Central memory CD8-positive, alpha-beta T cell (primary cell): ENCODE measurements at regions not wholly inside any gene's neighbourhood (a gene's known extent, or its start where the extent isn't known, plus 50 kb on each side); places are given as distances from the start of the nearest gene placed in this dataset.

Source experiments
- ATAC-seq: fragments of 150-1000 bp; cut with Tn5 transposase; replicated peaks from 2 replicates; pipeline ENCODE4 v1.10.0; 2022; ENCODE audit warnings: mild to moderate bottlenecking, moderate FRiP score, moderate number of reproducible peaks; ENCODE audit not compliant: poor library complexity, severe bottlenecking; ENCODE audit errors: extremely low read depth
- DNase-seq, 2 donors: peaks; one replicate each; pipeline ENCODE4 v3.0.0; 2021; ENCODE audit warnings: low spot score in 2 of 2
- H3K27ac Mint-ChIP-seq: one replicate; pipeline ENCODE4 v1.8.0; 2022; ENCODE audit warnings: low read depth, mild to moderate bottlenecking, moderate library complexity, mixed read lengths
- H3K27me3 Mint-ChIP-seq: one replicate; pipeline ENCODE4 v1.8.0; 2022; ENCODE audit warnings: mixed read lengths
- H3K36me3 Mint-ChIP-seq: one replicate; pipeline ENCODE4 v1.8.0; 2022; ENCODE audit warnings: mild to moderate bottlenecking, moderate library complexity, mixed read lengths; ENCODE audit not compliant: insufficient read depth
- H3K4me1 Mint-ChIP-seq: one replicate; pipeline ENCODE4 v1.8.0; 2022; ENCODE audit warnings: mixed read lengths
- H3K4me3 Mint-ChIP-seq: one replicate; pipeline ENCODE4 v1.8.0; 2022; ENCODE audit warnings: mild to moderate bottlenecking, moderate library complexity, mixed read lengths
- H3K9me3 Mint-ChIP-seq: one replicate; pipeline ENCODE4 v1.8.0; 2022; ENCODE audit warnings: mixed read lengths

DNA sequence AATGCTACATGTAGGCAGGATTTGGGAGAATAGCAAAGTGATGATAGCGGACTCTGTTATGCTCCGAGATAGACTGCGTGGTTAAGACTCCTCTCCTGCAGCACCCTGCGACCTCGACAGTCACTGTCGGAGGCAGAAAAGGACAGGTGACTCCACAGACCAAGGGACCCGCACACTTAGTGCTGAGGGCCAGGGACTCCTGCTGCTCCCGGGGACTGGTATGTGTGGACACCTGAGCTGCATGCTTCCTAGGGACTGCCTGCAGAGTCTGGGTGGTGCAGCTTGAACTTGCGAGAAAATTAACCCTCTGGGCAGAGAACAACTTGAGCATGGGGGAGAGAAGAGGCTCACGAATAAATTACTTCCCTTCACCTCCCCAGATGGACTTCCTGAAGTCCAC is 407.1 kb upstream of the PFKP start:
- Mint-ChIP-seq H3K4me1 (no peaks in the 10 kb centered on the region), H3K27ac (no peak overlapping the region), H3K4me3 (no peak overlapping the region), H3K36me3 (no peaks in the 10 kb centered on the region), H3K9me3 (peaks cover 4% of the 10 kb centered on the region), H3K27me3 (no peaks in the 10 kb centered on the region)
- no peak for DNase-seq
- no peak for ATAC-seq

DNA sequence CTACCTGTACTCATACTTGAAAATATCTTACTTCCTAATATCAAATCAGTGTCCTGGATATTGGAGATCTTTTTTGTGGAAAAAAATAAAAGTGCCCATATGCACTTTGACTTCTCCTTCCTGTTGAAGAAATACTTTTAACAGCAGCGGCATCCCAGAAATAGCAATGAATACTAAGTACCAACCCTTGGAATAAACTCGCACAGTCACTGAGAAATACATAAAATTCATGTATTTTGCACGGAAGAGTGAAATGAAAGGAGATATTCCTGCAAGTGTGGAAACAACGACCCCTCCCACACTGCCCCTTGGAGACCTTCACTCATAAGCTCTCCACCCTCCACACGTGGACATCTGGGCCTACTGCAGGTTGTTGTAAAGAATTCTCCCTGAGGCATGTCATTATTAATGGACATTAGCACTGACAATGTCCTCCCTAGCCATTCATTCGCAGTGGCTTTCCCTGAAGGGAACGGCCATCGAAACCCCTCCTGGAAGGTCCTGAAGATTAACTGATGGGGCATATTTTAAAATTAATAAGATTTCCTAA is 407.6 kb upstream of the PFKP start:
- no peaks in the 10 kb centered on the region for H3K4me1 Mint-ChIP-seq
- H3K4me3 Mint-ChIP-seq, result no peak overlapping the region
- peaks cover 4% of the 10 kb centered on the region for H3K9me3 Mint-ChIP-seq
- DNase-seq (no peak), ATAC-seq (no peak)
- no peak overlapping the region for H3K27ac Mint-ChIP-seq
- no peaks in the 10 kb centered on the region for H3K36me3 Mint-ChIP-seq
- H3K27me3 Mint-ChIP-seq, result no peaks in the 10 kb centered on the region

DNA sequence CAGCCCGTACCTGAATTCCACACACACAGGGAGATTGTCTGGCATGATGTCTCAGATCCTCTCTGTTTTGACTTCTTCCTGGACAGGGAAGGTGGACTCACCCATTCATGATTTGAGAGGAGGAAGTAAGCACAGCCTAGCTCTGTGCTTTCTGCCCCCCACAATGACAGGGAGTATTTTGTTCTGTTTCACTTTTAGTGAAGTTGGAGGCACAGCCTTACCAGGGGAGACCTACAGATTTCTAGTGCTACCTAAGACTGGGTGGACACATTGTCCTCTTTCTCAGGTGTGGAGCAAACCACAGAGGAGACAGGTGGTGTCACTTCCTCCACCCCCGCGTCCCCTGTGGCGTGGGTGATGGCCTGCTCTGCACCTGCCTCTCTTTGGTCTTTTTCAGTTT is 408.6 kb upstream of the PFKP start:
- H3K36me3 Mint-ChIP-seq, result no peaks in the 10 kb centered on the region
- ATAC-seq (no peak), DNase-seq (no peak)
- H3K27ac Mint-ChIP-seq, result no peak overlapping the region
- H3K4me3 Mint-ChIP-seq, result no peak overlapping the region
- H3K4me1 Mint-ChIP-seq, result no peaks in the 10 kb centered on the region
- H3K27me3 Mint-ChIP-seq, result no peaks in the 10 kb centered on the region
- H3K9me3 Mint-ChIP-seq, result no peaks in the 10 kb centered on the region

DNA sequence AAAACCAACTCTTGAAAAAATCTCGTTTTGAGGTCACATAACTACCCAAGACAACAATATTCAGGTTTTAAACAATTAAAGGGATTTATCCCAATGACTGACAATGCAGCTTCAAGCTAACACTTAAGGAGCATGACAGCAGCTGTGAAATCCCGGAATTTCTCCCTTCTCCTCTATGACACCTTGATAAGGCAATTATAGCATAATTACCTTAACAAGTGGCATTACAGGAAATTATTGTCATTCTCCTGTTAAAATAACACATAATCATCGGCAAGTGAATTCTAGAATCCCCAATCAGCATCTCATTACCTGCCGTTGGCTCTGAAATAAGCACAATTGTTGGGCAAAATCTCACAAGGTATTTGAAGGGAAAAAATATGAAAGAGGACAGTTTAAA is 417.0 kb upstream of the PFKP start:
- Mint-ChIP-seq H3K27me3 (no peaks in the 10 kb centered on the region), H3K36me3 (no peaks in the 10 kb centered on the region), H3K4me1 (no peaks in the 10 kb centered on the region), H3K9me3 (peaks cover 4% of the 10 kb centered on the region), H3K27ac (no peak overlapping the region), H3K4me3 (no peak overlapping the region)
- ATAC-seq (no peak), DNase-seq (no peak)

DNA sequence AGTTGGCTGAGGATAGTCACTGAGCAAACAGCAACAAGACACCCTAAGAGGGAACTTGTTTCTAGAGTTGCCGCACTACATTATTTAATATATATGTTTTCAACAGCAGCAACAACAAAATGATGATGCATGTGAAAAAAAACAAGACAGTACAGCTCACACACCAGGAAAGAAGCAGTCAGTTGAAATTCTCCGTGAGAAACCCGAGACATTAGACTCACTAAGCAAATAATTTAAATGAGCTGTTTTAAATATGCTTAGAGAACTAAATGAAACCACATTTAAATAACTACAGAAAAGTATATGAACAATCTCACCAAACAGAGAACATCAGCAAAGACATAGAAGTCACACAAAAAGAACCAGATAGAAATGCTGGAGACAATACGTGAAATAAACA is 426.3 kb upstream of the PFKP start:
- Mint-ChIP-seq H3K27me3 (peaks cover 5% of the 10 kb centered on the region), H3K27ac (no peak overlapping the region), H3K4me3 (no peak overlapping the region), H3K36me3 (no peaks in the 10 kb centered on the region), H3K9me3 (peaks cover 4% of the 10 kb centered on the region), H3K4me1 (no peaks in the 10 kb centered on the region)
- no peak for ATAC-seq
- DNase-seq, result no peak

DNA sequence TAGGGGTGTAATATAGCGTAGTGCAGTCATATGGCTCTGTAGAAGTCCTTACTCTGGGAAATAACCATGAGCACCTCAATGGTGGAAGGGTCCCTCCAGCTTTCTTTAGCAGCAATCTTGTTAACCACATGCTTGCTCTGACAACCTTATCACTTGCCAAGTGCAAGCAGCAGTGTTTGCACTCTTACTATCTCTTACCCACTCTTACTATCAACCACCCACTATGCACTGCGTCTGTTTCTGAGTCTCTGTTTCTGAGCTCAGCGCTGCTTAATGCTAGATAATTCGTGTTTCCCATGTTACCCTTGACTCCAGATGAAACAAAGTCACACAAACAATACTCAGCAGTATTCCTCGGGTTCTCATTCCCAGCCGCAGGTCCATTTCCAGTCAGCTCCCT is 433.7 kb upstream of the PFKP start:
- ATAC-seq (no peak), DNase-seq (no peak)
- Mint-ChIP-seq H3K4me3 (no peak overlapping the region), H3K36me3 (no peaks in the 10 kb centered on the region), H3K27ac (no peak overlapping the region), H3K9me3 (no peaks in the 10 kb centered on the region), H3K27me3 (peaks cover 8% of the 10 kb centered on the region), H3K4me1 (no peaks in the 10 kb centered on the region)

DNA sequence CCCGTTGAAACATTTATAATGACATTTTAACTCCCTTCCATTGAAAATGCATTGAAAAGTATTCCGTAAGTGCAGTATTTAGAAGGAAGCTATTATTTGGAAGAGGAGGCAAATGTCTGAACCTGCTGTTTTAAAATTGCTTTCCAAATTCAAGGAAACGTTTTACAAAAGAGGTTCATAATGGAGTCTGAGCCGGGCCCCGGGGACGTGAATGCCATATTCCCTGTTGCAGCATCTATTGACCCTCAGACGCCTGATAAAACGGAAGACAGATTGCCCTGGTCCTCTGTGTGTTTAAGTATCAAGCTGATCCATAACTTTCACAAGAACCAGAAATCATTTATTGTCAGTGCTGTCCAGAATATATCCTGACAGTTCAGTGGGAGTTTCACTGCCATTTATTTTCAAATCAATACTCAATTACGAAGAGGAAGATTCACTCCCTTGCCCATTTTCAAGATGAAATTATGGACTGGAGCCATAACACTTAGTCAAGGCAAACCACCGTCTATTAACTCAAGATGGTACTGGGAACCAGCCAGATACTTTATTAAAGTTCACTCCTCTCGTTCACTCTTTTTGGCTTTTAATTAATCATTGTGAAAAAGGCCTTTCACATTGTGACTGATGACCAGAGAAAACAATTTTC is 435.7 kb upstream of the PFKP start:
- Mint-ChIP-seq H3K4me1 (no peaks in the 10 kb centered on the region), H3K36me3 (no peaks in the 10 kb centered on the region), H3K27me3 (peaks cover 8% of the 10 kb centered on the region), H3K4me3 (no peak overlapping the region), H3K9me3 (no peaks in the 10 kb centered on the region), H3K27ac (no peak overlapping the region)
- DNase-seq, result no peak
- no peak for ATAC-seq

DNA sequence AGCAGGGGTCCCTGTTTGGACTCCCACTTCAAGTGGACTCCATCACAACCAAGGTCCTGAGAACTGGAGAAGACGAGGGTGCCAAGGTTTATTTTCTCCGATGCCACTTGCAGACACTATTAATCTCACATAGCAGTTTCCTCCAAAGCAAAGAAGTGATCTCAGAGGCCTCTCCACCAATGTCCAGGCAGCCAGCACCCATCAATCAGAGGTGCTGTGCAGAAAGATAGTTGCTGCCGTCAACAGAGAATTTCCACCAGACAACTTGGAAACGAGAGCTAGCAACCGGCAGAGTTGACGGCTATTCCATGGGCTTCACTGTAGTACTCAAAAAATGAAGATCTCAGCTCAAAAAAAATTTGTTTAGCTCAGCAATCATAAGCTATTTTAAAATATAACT is 438.6 kb upstream of the PFKP start:
- Mint-ChIP-seq H3K27ac (no peak overlapping the region), H3K9me3 (no peaks in the 10 kb centered on the region), H3K27me3 (no peaks in the 10 kb centered on the region), H3K36me3 (no peaks in the 10 kb centered on the region), H3K4me1 (no peaks in the 10 kb centered on the region), H3K4me3 (no peak overlapping the region)
- ATAC-seq, result no peak
- no peak for DNase-seq

DNA sequence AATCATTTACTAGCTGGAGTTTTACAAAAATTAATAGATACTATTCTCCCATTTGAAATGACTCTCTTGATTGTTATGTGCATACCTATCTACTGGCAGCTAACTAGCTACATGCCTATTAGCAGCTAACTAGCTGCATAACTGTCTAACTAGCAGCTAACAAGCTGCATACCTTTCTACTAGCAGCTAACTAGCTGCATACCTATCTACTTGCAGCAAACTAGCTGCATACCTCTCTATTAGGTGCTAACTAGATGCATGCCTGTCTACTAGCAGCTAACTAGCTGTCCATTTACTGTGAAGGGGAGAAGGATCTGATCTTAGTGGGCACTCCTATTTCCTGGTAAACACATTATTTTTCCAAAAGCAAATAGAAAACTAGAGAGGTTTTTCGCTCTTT is 439.4 kb upstream of the PFKP start:
- H3K4me1 Mint-ChIP-seq, result no peaks in the 10 kb centered on the region
- no peaks in the 10 kb centered on the region for H3K36me3 Mint-ChIP-seq
- no peak for ATAC-seq
- H3K4me3 Mint-ChIP-seq, result no peak overlapping the region
- H3K27ac Mint-ChIP-seq, result no peak overlapping the region
- H3K27me3 Mint-ChIP-seq, result no peaks in the 10 kb centered on the region
- DNase-seq, result no peak
- no peaks in the 10 kb centered on the region for H3K9me3 Mint-ChIP-seq

DNA sequence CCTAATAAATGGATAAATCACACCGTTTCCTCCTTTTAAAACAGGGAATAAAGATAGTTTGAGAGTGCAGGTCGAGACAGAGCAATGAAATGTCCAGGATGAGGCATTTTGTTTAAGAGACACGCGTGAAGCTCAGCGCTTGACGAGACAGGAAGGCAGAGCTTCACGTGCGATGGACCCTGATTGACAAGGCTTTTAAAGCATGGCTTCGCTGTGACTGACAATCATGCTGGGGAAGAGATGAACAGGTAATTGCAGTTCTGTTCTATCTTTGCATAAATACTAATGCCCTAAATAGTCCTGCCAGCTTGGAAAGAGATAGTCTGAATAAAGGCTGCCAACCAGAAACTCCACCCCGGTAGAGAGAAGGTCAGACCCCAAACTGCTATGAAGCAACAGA is 442.3 kb upstream of the PFKP start:
- Mint-ChIP-seq H3K4me1 (no peaks in the 10 kb centered on the region), H3K36me3 (no peaks in the 10 kb centered on the region)

DNA sequence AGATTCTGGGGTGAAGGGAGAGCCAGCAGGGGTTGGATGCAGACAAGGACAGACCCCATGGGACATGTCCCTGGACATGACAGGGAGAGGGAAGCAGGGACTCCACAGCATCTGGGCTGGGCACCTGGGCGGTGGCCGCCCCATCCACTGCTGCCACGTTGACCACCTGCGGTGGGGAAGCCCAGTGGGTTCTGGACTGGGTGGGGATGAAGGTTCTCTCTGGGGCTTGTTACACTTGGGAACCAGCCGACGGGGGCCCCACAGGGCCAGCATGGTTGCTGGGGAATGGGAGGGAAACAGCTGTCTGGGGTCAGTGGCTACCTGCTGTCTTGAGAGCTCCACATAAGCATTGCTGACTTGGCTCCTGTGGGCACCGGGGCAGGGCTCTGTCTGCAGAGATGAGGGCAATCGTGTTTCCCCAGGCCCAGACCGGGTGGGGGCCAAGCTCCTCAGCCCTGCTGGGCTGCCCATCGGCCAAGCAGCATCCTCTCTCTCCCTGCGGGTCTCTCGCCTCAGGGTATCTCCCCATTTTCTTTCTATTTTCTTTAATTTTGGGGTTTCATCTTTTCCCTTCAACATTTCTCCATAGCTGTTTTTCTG is 443.6 kb upstream of the PFKP start:
- no peaks in the 10 kb centered on the region for H3K4me1 Mint-ChIP-seq
- no peak overlapping the region for H3K4me3 Mint-ChIP-seq
- H3K36me3 Mint-ChIP-seq, result no peaks in the 10 kb centered on the region
- no peak overlapping the region for H3K27ac Mint-ChIP-seq
- H3K9me3 Mint-ChIP-seq, result no peaks in the 10 kb centered on the region
- no peak for ATAC-seq
- no peaks in the 10 kb centered on the region for H3K27me3 Mint-ChIP-seq
- no peak for DNase-seq

More for the DNA sequence above, 442.3 kb upstream of the PFKP start:
- Mint-ChIP-seq H3K9me3 (no peaks in the 10 kb centered on the region), H3K27me3 (no peaks in the 10 kb centered on the region), H3K4me3 (no peak overlapping the region), H3K27ac (no peak overlapping the region)
- DNase-seq (no peak), ATAC-seq (no peak)

DNA sequence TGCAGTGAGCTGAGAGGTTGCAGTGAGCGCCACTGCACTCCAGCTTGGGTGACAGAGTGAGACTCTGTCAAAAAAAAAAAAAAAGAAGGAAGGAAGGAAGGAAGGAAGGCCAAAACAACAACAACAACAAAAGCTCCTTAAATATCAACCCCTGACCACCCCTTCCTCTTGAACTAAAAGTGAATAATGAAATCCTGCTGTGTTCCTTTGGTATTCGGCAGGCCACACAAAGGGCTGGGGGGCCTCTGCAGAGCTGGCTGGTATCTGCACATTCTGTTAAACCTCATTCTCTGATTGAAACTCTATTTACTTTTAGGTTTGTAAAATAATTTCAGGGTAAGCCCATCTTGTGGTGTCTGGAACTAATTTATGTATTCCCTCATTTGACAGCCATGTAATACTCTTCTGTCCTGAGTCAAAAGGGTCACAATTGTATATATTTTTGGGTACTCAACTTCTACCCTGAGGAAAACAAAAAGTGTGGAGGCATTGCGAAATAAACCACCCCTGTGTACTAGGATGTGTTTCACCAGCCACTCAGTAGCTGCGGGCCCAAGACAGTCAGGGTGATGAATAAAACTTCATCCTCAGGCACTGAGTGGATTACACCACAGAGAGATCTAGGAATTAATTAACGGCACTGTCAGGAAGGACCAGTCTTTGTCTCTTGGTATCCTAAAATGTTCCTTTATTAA is 446.4 kb upstream of the PFKP start:
- Mint-ChIP-seq H3K4me1 (no peaks in the 10 kb centered on the region), H3K27ac (no peak overlapping the region), H3K4me3 (no peak overlapping the region), H3K36me3 (no peaks in the 10 kb centered on the region), H3K27me3 (no peaks in the 10 kb centered on the region), H3K9me3 (no peaks in the 10 kb centered on the region)
- DNase-seq, result no peak
- no peak for ATAC-seq

DNA sequence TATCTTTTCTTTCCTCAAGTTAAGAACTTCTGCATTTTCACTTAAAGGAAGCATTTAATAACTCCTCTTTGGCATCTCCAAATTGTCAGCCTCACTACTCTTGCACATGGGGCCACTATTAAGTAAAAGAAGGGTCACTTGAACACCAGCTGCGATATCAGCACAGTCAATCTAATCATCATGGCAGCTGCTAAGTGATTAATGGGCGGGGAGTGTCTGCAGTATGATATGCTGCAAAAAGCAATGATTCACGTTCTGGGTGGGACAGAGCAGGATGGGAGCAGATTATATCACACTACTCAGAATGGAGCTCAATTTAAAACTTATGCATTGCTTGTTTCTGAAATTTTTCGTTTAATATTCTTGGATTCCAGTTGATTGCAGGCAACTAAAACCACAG is 447.4 kb upstream of the PFKP start:
- H3K27ac Mint-ChIP-seq, result no peak overlapping the region
- H3K4me3 Mint-ChIP-seq, result no peak overlapping the region
- H3K9me3 Mint-ChIP-seq, result no peaks in the 10 kb centered on the region
- H3K27me3 Mint-ChIP-seq, result no peaks in the 10 kb centered on the region
- H3K36me3 Mint-ChIP-seq, result no peaks in the 10 kb centered on the region
- ATAC-seq (no peak), DNase-seq (no peak)
- no peaks in the 10 kb centered on the region for H3K4me1 Mint-ChIP-seq
